IMR-90 (cell line): ENCODE measurements at regions not wholly inside any gene's neighbourhood (a gene's known extent, or its start where the extent isn't known, plus 50 kb on each side); places are given as distances from the start of the nearest gene placed in this dataset.

ENCODE experiments used
- ATAC-seq: fragments of 200-7000 bp; cut with Tn5 transposase; 2 replicates; pipeline ENCODE4 v1.9.1; 2020; ENCODE audit warnings: low read depth, mild to moderate bottlenecking, moderate library complexity
- BruUV-seq: library from RNA; stranded (reverse); fragments of 400-500 nt; replicated peaks from 2 replicates; lab custom pipeline; 2021; lab: Mats Ljungman, UMichigan
- CTCF ChIA-PET: fragments of 300-600 bp; formaldehyde crosslinking; extraction: SDS; loops from one replicate; lab custom pipeline; 2021; ENCODE audit warnings: antibody characterized with exemption; lab: Yijun Ruan, JAX
- POLR2A ChIA-PET: fragments of 300-600 bp; sonication (Branson Sonifier 250); formaldehyde crosslinking; loops from one replicate; lab custom pipeline; 2022; ENCODE audit warnings: antibody characterized with exemption; ENCODE audit not compliant: unreplicated experiment; lab: Charles Lee
- DNase-seq: peaks from one replicate; pipeline ENCODE4 v3.0.0; 2013
- H2AFZ ChIP-seq: replicated peaks from 2 replicates; pipeline ENCODE3; 2013; ENCODE audit warnings: low read length, mild to moderate bottlenecking; ENCODE audit not compliant: poor library complexity
- H2AK5ac ChIP-seq: 2 replicates; pipeline ENCODE4 v1.6.1; 2013; ENCODE audit warnings: low read depth, low read length, inconsistent platforms
- H2AK9ac ChIP-seq: replicated peaks from 2 replicates; pipeline ENCODE3; 2013; ENCODE audit warnings: mild to moderate bottlenecking, low read depth, low read length, moderate library complexity; ENCODE audit not compliant: poor library complexity
- H2BK120ac ChIP-seq: 2 replicates; pipeline ENCODE4 v1.6.1; 2013; ENCODE audit warnings: low read depth, low read length, inconsistent platforms
- H2BK15ac ChIP-seq: 3 replicates; pipeline ENCODE4 v1.6.1; 2013; ENCODE audit warnings: low read depth, low read length, inconsistent platforms
- H2BK20ac ChIP-seq: 2 replicates; pipeline ENCODE4 v1.6.1; 2013; ENCODE audit warnings: low read depth, mild to moderate bottlenecking, inconsistent platforms, low read length, moderate library complexity
- H2BK5ac ChIP-seq: 2 replicates; pipeline ENCODE4 v1.6.1; 2013; ENCODE audit warnings: mild to moderate bottlenecking, low read depth, low read length, inconsistent platforms; ENCODE audit not compliant: poor library complexity, severe bottlenecking
- H3K14ac ChIP-seq: replicated peaks from 2 replicates; pipeline ENCODE4 v1.6.1; 2013; ENCODE audit warnings: low read depth, low read length, inconsistent platforms
- H3K18ac ChIP-seq: 2 replicates; pipeline ENCODE4 v1.6.1; 2013; ENCODE audit warnings: low read depth, low read length, control low read depth
- H3K23ac ChIP-seq: 2 replicates; pipeline ENCODE4 v1.6.1; 2013; ENCODE audit warnings: low read depth, low read length, inconsistent platforms
- H3K27ac ChIP-seq: 2 replicates; pipeline ENCODE4 v1.5.1; 2013; ENCODE audit warnings: mild to moderate bottlenecking, control low read depth, low read length; ENCODE audit not compliant: insufficient read depth
- H3K27me3 ChIP-seq: 2 replicates; pipeline ENCODE4 v1.6.1; 2013; ENCODE audit warnings: low read length; ENCODE audit not compliant: control insufficient read depth, insufficient read depth
- H3K36me3 ChIP-seq: 2 replicates; pipeline ENCODE4 v1.6.1; 2013; ENCODE audit warnings: low read length, mixed read lengths; ENCODE audit not compliant: control insufficient read depth, insufficient read depth
- H3K4ac ChIP-seq: 2 replicates; pipeline ENCODE4 v1.6.1; 2013; ENCODE audit warnings: low read depth, low read length, inconsistent platforms
- H3K4me1 ChIP-seq: 2 replicates; pipeline ENCODE4 v1.6.1; 2013; ENCODE audit warnings: low read length, mixed read lengths; ENCODE audit not compliant: control insufficient read depth, insufficient read depth
- H3K4me2 ChIP-seq: 2 replicates; pipeline ENCODE4 v1.6.1; 2013; ENCODE audit warnings: low read depth, mild to moderate bottlenecking, control low read depth, low read length, moderate library complexity
- H3K4me3 ChIP-seq: 2 replicates; pipeline ENCODE4 v1.5.1; 2013; ENCODE audit warnings: low read depth, mild to moderate bottlenecking, control low read depth, low read length, moderate library complexity; ENCODE audit not compliant: insufficient read depth
- H3K56ac ChIP-seq: 2 replicates; pipeline ENCODE4 v1.6.1; 2013; ENCODE audit warnings: low read length, inconsistent platforms; ENCODE audit not compliant: insufficient read depth; ENCODE audit errors: extremely low read depth
- H3K79me1 ChIP-seq, 2 experiments: 2 replicates each; pipeline ENCODE4 v1.6.1; 2013; ENCODE audit warnings: low read length in 2 of 2, inconsistent platforms in 1 of 2, low read depth in 1 of 2
- H3K9ac ChIP-seq: 2 replicates; pipeline ENCODE4 v1.6.1; 2013; ENCODE audit warnings: low read depth, low read length, control low read depth
- H3K9me1 ChIP-seq: 2 replicates; pipeline ENCODE4 v1.6.1; 2013; ENCODE audit warnings: low read length, inconsistent platforms; ENCODE audit not compliant: insufficient read depth
- H3K9me3 ChIP-seq: 2 replicates; pipeline ENCODE4 v1.6.1; 2013; ENCODE audit warnings: low read length; ENCODE audit not compliant: control insufficient read depth, insufficient read depth
- H4K20me1 ChIP-seq: 2 replicates; pipeline ENCODE4 v1.6.1; 2013; ENCODE audit warnings: low read length, inconsistent platforms; ENCODE audit not compliant: insufficient read depth
- H4K5ac ChIP-seq: 2 replicates; pipeline ENCODE4 v1.6.1; 2013; ENCODE audit warnings: mild to moderate bottlenecking, low read depth, low read length, control low read depth
- H4K8ac ChIP-seq, 2 experiments: 2 replicates each; pipeline ENCODE4 v1.6.1; 2013; ENCODE audit warnings: low read depth in 2 of 2, low read length in 2 of 2, control low read depth in 1 of 2, inconsistent platforms in 1 of 2
- H4K91ac ChIP-seq: 2 replicates; pipeline ENCODE4 v1.6.1; 2013; ENCODE audit warnings: low read depth, low read length, inconsistent platforms; ENCODE audit not compliant: insufficient read depth
- CTCF ChIP-seq: conservative IDR thresholded peaks from 2 replicates; pipeline ENCODE4 v1.5.1; 2012; ENCODE audit warnings: mild to moderate bottlenecking, low read depth, low read length, improper control_type of control experiment
- FOS ChIP-seq: fragments of 150-350 bp; IDR thresholded peaks from 2 replicates; pipeline ENCODE4 v1.6.1; 2016; ENCODE audit warnings: low read depth, low read length
- POLR2A ChIP-seq: IDR thresholded peaks from 2 replicates; pipeline ENCODE4 v1.6.1; 2012; ENCODE audit warnings: mild to moderate bottlenecking, low read depth, low read length
- RAD21 ChIP-seq: IDR thresholded peaks from 2 replicates; pipeline ENCODE4 v1.6.1; 2012; ENCODE audit warnings: low read length, improper control_type of control experiment
- WGBS, 2 experiments: methylation state at CpG; one replicate each; pipeline versions ENCODE4 v1.1.5 to v1.1.7; 2013; ENCODE audit warnings: missing lambda C conversion rate in 2 of 2; ENCODE audit not compliant: insufficient read length in 1 of 2; ENCODE audit errors: extremely low coverage in 2 of 2; 5-methylcytosine and 5-hydroxymethylcytosine counted together
- dilution Hi-C: fragments of 300-500 bp; cut with HindIII; formaldehyde crosslinking; loops from one replicate; pipeline ENCODE4 v1.14.3; 2018; ENCODE audit warnings: low sequenced_read_pairs; ENCODE audit not compliant: unreplicated experiment
- in situ Hi-C: fragments of 300-500 bp; cut with MboI; formaldehyde crosslinking; loops from 3 replicates; pipeline ENCODE4 v1.14.3; 2019; ENCODE audit warnings: low sequenced_read_pairs, inconsistent platforms, mixed read lengths
- intact Hi-C: fragments of 100-400 bp; cut with micrococcal nuclease; formaldehyde crosslinking; loops from 2 replicates; pipeline ENCODE4 v1.10.0; 2022
- TF ChIP-seq, protein P1 (sequence below): fragments of 150-350 bp; IDR thresholded peaks from 2 replicates; pipeline ENCODE4 v1.6.1; 2016; ENCODE audit warnings: low read depth, mild to moderate bottlenecking, low read length, moderate library complexity, borderline replicate concordance

DNA sequence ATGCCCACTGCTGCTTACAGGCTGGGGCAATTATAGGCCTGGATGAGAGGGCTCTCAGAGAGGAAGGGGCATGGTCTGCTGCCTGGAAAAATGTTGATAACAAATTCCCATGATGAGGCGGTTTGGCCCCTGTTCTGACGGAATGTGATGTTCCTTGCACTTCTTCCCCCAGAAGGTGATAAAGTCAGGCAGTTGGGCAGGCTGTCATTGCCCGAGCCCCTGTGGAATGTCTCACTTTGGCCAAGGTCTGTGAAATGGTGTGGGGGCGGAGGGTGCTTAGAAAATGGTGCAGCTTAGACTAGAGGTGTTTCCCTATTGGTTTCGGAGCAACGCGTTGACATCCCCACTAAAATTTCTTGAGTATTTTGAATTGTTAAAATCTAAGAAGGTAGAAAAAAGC is 1360.0 kb downstream of the AACS start:
- Histone ChIP-seq H3K36me3 (no peaks in the 10 kb centered on the region), H2AK9ac (no peak overlapping the region), H4K8ac (no peak overlapping the region), H2BK120ac (no peak overlapping the region), H3K27ac (no peak overlapping the region), H4K20me1 (no peaks in the 10 kb centered on the region), H3K18ac (no peak overlapping the region), H2BK5ac (no peak overlapping the region), H2BK20ac (no peak overlapping the region), H3K4ac (no peak overlapping the region), H3K4me2 (no peak overlapping the region), H2AFZ (no peak overlapping the region), H3K9me3 (peaks cover 13% of the 10 kb centered on the region), H4K91ac (no peak overlapping the region), H3K14ac (no peak overlapping the region), H2AK5ac (no peak overlapping the region), H3K23ac (no peak overlapping the region), H3K9me1 (no peaks in the 10 kb centered on the region), H2BK15ac (no peak overlapping the region), H3K4me3 (no peak overlapping the region), H4K5ac (no peak overlapping the region), H3K27me3 (no peaks in the 10 kb centered on the region), H3K56ac (no peak overlapping the region), H3K79me1 (no peaks in the 10 kb centered on the region), H3K9ac (no peak overlapping the region), H3K4me1 (no peaks in the 10 kb centered on the region)
- ChIA-PET POLR2A (no interaction called here), CTCF (no interaction called here)
- DNase-seq: no peak
- ATAC-seq: no peak
- no TSS peak for BruUV-seq
- TF ChIP-seq, protein P1, sequence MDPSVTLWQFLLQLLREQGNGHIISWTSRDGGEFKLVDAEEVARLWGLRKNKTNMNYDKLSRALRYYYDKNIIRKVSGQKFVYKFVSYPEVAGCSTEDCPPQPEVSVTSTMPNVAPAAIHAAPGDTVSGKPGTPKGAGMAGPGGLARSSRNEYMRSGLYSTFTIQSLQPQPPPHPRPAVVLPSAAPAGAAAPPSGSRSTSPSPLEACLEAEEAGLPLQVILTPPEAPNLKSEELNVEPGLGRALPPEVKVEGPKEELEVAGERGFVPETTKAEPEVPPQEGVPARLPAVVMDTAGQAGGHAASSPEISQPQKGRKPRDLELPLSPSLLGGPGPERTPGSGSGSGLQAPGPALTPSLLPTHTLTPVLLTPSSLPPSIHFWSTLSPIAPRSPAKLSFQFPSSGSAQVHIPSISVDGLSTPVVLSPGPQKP: no peak
- TF ChIP-seq CTCF (no peak), RAD21 (no peak), FOS (no peak), POLR2A (no peak)
- intact Hi-C loops: no loop called here
- dilution Hi-C loops: no loop called here
- no CpG with 5 or more reads among the region's 7 CpGs for WGBS, 2 experiments
- in situ Hi-C loops: no loop called here
